ENCODE measurements at regions not wholly inside any gene's neighbourhood (a gene's known extent, or its start where the extent isn't known, plus 50 kb on each side); places are given as distances from the start of the nearest gene placed in this dataset.

DNA sequence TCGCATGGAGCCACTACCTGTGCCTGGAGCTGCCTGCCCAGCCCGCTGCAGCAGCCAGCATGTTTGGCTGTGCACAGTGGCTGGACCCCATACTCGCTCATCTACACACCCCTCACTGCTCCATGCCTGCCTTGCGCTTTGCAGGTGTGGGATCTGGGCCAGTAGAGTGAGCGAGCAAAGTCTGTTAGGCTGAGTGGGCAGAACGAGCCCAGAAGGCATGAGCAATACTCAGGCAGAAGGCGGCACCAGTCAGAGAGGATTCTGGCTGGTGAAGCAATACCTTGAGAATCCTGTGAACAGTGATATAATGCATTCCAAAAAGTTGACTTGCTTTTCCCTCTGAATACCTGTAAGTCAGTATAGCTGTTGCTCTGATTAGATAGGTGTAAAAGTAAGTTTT, 816.4 kb downstream of the KCNT2 start:
- TF ChIP-seq, protein P1, sequence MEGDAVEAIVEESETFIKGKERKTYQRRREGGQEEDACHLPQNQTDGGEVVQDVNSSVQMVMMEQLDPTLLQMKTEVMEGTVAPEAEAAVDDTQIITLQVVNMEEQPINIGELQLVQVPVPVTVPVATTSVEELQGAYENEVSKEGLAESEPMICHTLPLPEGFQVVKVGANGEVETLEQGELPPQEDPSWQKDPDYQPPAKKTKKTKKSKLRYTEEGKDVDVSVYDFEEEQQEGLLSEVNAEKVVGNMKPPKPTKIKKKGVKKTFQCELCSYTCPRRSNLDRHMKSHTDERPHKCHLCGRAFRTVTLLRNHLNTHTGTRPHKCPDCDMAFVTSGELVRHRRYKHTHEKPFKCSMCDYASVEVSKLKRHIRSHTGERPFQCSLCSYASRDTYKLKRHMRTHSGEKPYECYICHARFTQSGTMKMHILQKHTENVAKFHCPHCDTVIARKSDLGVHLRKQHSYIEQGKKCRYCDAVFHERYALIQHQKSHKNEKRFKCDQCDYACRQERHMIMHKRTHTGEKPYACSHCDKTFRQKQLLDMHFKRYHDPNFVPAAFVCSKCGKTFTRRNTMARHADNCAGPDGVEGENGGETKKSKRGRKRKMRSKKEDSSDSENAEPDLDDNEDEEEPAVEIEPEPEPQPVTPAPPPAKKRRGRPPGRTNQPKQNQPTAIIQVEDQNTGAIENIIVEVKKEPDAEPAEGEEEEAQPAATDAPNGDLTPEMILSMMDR (IDR thresholded peaks at IDR 0.05), result no peak
- TF ChIP-seq ZFX (IDR thresholded peaks at IDR 0.05; ENCODE audit: borderline replicate concordance), result no peak

All from 22Rv1 (cell line).